ENCODE measurements at regions not wholly inside any gene's neighbourhood (a gene's known extent, or its start where the extent isn't known, plus 50 kb on each side); places are given as distances from the start of the nearest gene placed in this dataset.

- DNase-seq (no peak), ATAC-seq (replicated peaks in 1 of 2) (no peak)
- peaks cover 18% of the 10 kb centered on the region for H3K4me1 Mint-ChIP-seq (ENCODE audit: low read depth)
- H3K9me3 Mint-ChIP-seq: no peaks in the 10 kb centered on the region
- H3K4me3 Mint-ChIP-seq: no peak overlapping the region
- no peak overlapping the region for H3K27ac Mint-ChIP-seq
- peaks cover 7% of the 10 kb centered on the region for H3K27me3 Mint-ChIP-seq (ENCODE audit: low read depth)
- no peaks in the 10 kb centered on the region for H3K36me3 Mint-ChIP-seq (ENCODE audit: insufficient read depth in 2 of 2)
Observed at GRCh38 chr6:21955053-21955595, 341.7 kb downstream of the PRL start.

GRCh38 chr6:21955951-21956350 is 340.9 kb downstream of the PRL start:
- Mint-ChIP-seq H3K27me3 (ENCODE audit: low read depth) (peaks cover 7% of the 10 kb centered on the region), H3K36me3 (ENCODE audit: insufficient read depth in 2 of 2) (no peaks in the 10 kb centered on the region), H3K4me3 (no peak overlapping the region), H3K9me3 (no peaks in the 10 kb centered on the region), H3K27ac (no peak overlapping the region), H3K4me1 (ENCODE audit: low read depth) (peaks cover 10% of the 10 kb centered on the region)
- no peak for DNase-seq
- no peak for ATAC-seq (replicated peaks in 1 of 2)

GRCh38 chr6:21958428-21958827 is 338.4 kb downstream of the PRL start:
- ATAC-seq (replicated peaks in 1 of 2) (no peak), DNase-seq (no peak)
- Mint-ChIP-seq H3K36me3 (ENCODE audit: insufficient read depth in 2 of 2) (no peaks in the 10 kb centered on the region), H3K27ac (no peak overlapping the region), H3K4me1 (ENCODE audit: low read depth) (no peaks in the 10 kb centered on the region), H3K9me3 (no peaks in the 10 kb centered on the region), H3K27me3 (ENCODE audit: low read depth) (no peaks in the 10 kb centered on the region), H3K4me3 (no peak overlapping the region)

GRCh38 chr6:21961226-21961625 is 335.6 kb downstream of the PRL start:
- ATAC-seq (replicated peaks in 1 of 2) (no peak), DNase-seq (no peak)
- no peak overlapping the region for H3K4me3 Mint-ChIP-seq
- no peaks in the 10 kb centered on the region for H3K4me1 Mint-ChIP-seq (ENCODE audit: low read depth)
- H3K27ac Mint-ChIP-seq: no peak overlapping the region
- no peaks in the 10 kb centered on the region for H3K27me3 Mint-ChIP-seq (ENCODE audit: low read depth)
- H3K9me3 Mint-ChIP-seq: no peaks in the 10 kb centered on the region
- no peaks in the 10 kb centered on the region for H3K36me3 Mint-ChIP-seq (ENCODE audit: insufficient read depth in 2 of 2)

- Mint-ChIP-seq H3K4me1 (ENCODE audit: low read depth) (no peaks in the 10 kb centered on the region), H3K36me3 (ENCODE audit: insufficient read depth in 2 of 2) (no peaks in the 10 kb centered on the region), H3K9me3 (no peaks in the 10 kb centered on the region), H3K27me3 (ENCODE audit: low read depth) (no peaks in the 10 kb centered on the region), H3K27ac (no peak overlapping the region), H3K4me3 (no peak overlapping the region)
- DNase-seq (no peak), ATAC-seq (replicated peaks in 1 of 2) (no peak)
Observed at GRCh38 chr6:21965016-21965415, 331.8 kb downstream of the PRL start.

GRCh38 chr6:21965953-21966539 is 330.8 kb downstream of the PRL start:
- H3K27me3 Mint-ChIP-seq (ENCODE audit: low read depth): no peaks in the 10 kb centered on the region
- H3K27ac Mint-ChIP-seq: no peak overlapping the region

GRCh38 chr6:21967056-21967974 is 329.5 kb downstream of the PRL start:
- DNase-seq (no peak), ATAC-seq (replicated peaks in 1 of 2) (no peak)
- H3K4me3 Mint-ChIP-seq: no peak overlapping the region
- no peaks in the 10 kb centered on the region for H3K27me3 Mint-ChIP-seq (ENCODE audit: low read depth)
- no peaks in the 10 kb centered on the region for H3K36me3 Mint-ChIP-seq (ENCODE audit: insufficient read depth in 2 of 2)
- H3K9me3 Mint-ChIP-seq: no peaks in the 10 kb centered on the region
- no peaks in the 10 kb centered on the region for H3K4me1 Mint-ChIP-seq (ENCODE audit: low read depth)
- H3K27ac Mint-ChIP-seq: no peak overlapping the region

More at GRCh38 chr6:21965953-21966539, 330.8 kb downstream of the PRL start:
- no peak for ATAC-seq (replicated peaks in 1 of 2)
- no peaks in the 10 kb centered on the region for H3K9me3 Mint-ChIP-seq
- no peak for DNase-seq
- no peaks in the 10 kb centered on the region for H3K36me3 Mint-ChIP-seq (ENCODE audit: insufficient read depth in 2 of 2)
- H3K4me1 Mint-ChIP-seq (ENCODE audit: low read depth): no peaks in the 10 kb centered on the region
- H3K4me3 Mint-ChIP-seq: no peak overlapping the region

GRCh38 chr6:21968411-21968810 is 328.4 kb downstream of the PRL start:
- H3K4me3 Mint-ChIP-seq: no peak overlapping the region
- H3K36me3 Mint-ChIP-seq (ENCODE audit: insufficient read depth in 2 of 2): no peaks in the 10 kb centered on the region
- no peak for ATAC-seq (replicated peaks in 1 of 2)
- H3K9me3 Mint-ChIP-seq: no peaks in the 10 kb centered on the region
- no peak overlapping the region for H3K27ac Mint-ChIP-seq
- H3K4me1 Mint-ChIP-seq (ENCODE audit: low read depth): no peaks in the 10 kb centered on the region
- DNase-seq: no peak
- no peaks in the 10 kb centered on the region for H3K27me3 Mint-ChIP-seq (ENCODE audit: low read depth)

- no peaks in the 10 kb centered on the region for H3K27me3 Mint-ChIP-seq (ENCODE audit: low read depth)
Observed at GRCh38 chr6:21969192-21969591, 327.6 kb downstream of the PRL start.

GRCh38 chr6:21970569-21971300 is 326.1 kb downstream of the PRL start:
- Mint-ChIP-seq H3K4me1 (ENCODE audit: low read depth) (no peaks in the 10 kb centered on the region), H3K9me3 (no peaks in the 10 kb centered on the region), H3K36me3 (ENCODE audit: insufficient read depth in 2 of 2) (no peaks in the 10 kb centered on the region), H3K4me3 (no peak overlapping the region), H3K27me3 (ENCODE audit: low read depth) (no peaks in the 10 kb centered on the region), H3K27ac (no peak overlapping the region)
- ATAC-seq (replicated peaks in 1 of 2): no peak
- DNase-seq: no peak

More at GRCh38 chr6:21969192-21969591, 327.6 kb downstream of the PRL start:
- ATAC-seq (replicated peaks in 1 of 2): no peak
- Mint-ChIP-seq H3K4me1 (ENCODE audit: low read depth) (no peaks in the 10 kb centered on the region), H3K4me3 (no peak overlapping the region), H3K27ac (no peak overlapping the region), H3K9me3 (no peaks in the 10 kb centered on the region), H3K36me3 (ENCODE audit: insufficient read depth in 2 of 2) (no peaks in the 10 kb centered on the region)
- DNase-seq: no peak

GRCh38 chr6:21971541-21971940 is 325.3 kb downstream of the PRL start:
- Mint-ChIP-seq H3K27me3 (ENCODE audit: low read depth) (no peaks in the 10 kb centered on the region), H3K4me3 (no peak overlapping the region), H3K36me3 (ENCODE audit: insufficient read depth in 2 of 2) (no peaks in the 10 kb centered on the region), H3K27ac (no peak overlapping the region), H3K9me3 (no peaks in the 10 kb centered on the region), H3K4me1 (ENCODE audit: low read depth) (no peaks in the 10 kb centered on the region)
- ATAC-seq (replicated peaks in 1 of 2): no peak
- no peak for DNase-seq

GRCh38 chr6:21972516-21972915 is 324.3 kb downstream of the PRL start:
- no peaks in the 10 kb centered on the region for H3K4me1 Mint-ChIP-seq (ENCODE audit: low read depth)
- H3K27me3 Mint-ChIP-seq (ENCODE audit: low read depth): no peaks in the 10 kb centered on the region
- no peaks in the 10 kb centered on the region for H3K9me3 Mint-ChIP-seq
- DNase-seq: no peak
- ATAC-seq (replicated peaks in 1 of 2): no peak
- no peak overlapping the region for H3K4me3 Mint-ChIP-seq
- no peaks in the 10 kb centered on the region for H3K36me3 Mint-ChIP-seq (ENCODE audit: insufficient read depth in 2 of 2)
- no peak overlapping the region for H3K27ac Mint-ChIP-seq

- H3K36me3 Mint-ChIP-seq (ENCODE audit: insufficient read depth in 2 of 2): no peaks in the 10 kb centered on the region
- peaks cover 4% of the 10 kb centered on the region for H3K4me1 Mint-ChIP-seq (ENCODE audit: low read depth)
- H3K27me3 Mint-ChIP-seq (ENCODE audit: low read depth): no peaks in the 10 kb centered on the region
- peaks cover 0 to 8% of the 10 kb centered on the region in 2 donors for H3K9me3 Mint-ChIP-seq
- no peak overlapping the region for H3K27ac Mint-ChIP-seq
- ATAC-seq (replicated peaks in 1 of 2): no peak
- no peak overlapping the region for H3K4me3 Mint-ChIP-seq
- no peak for DNase-seq
Observed at GRCh38 chr6:21977346-21977745, 319.5 kb downstream of the PRL start.
